Caco-2 (cell line): ENCODE measurements at regions not wholly inside any gene's neighbourhood (a gene's known extent, or its start where the extent isn't known, plus 50 kb on each side); places are given as distances from the start of the nearest gene placed in this dataset.

Experiments used
- BruUV-seq: library from RNA; stranded (reverse); fragments of 400-500 nt; replicated peaks from 2 replicates; lab custom pipeline; 2021; lab: Mats Ljungman, UMichigan
- CTCF ChIA-PET: fragments of 300-600 bp; sonication (Branson Sonifier 250); formaldehyde crosslinking; loops from one replicate; lab custom pipeline; 2022; ENCODE audit warnings: antibody characterized with exemption; lab: Charles Lee
- POLR2A ChIA-PET: fragments of 300-600 bp; sonication (Branson Sonifier 250); formaldehyde crosslinking; loops from one replicate; lab custom pipeline; 2022; ENCODE audit warnings: antibody characterized with exemption; lab: Charles Lee
- DNase-seq, 2 experiments: peaks; one replicate each; pipeline versions ENCODE4 v3.0.0 to v3.0.0-alpha.2; 2020 to 2022
- H3K27me3 ChIP-seq: replicated peaks from 2 replicates; pipeline ENCODE4 v1.6.0; 2011; ENCODE audit warnings: low read length; ENCODE audit not compliant: control insufficient read depth, insufficient read depth
- H3K36me3 ChIP-seq: 2 replicates; pipeline ENCODE4 v1.5.1; 2011; ENCODE audit warnings: low read length; ENCODE audit not compliant: control insufficient read depth, insufficient read depth
- H3K4me1 ChIP-seq: fragments of 250-450 bp; sonication (Bioruptor Pico); 2 replicates; pipeline ENCODE4 v1.5.1; 2020; ENCODE audit warnings: mild to moderate bottlenecking
- H3K4me3 ChIP-seq: 2 replicates; pipeline ENCODE4 v1.5.1; 2011; ENCODE audit warnings: low read depth, mild to moderate bottlenecking, control low read depth, low read length
- H3K9me3 ChIP-seq: fragments of 250-450 bp; sonication (Bioruptor Pico); 2 replicates; pipeline ENCODE4 v1.5.1; 2020; ENCODE audit warnings: mild to moderate bottlenecking, moderate library complexity
- H3K27ac Mint-ChIP-seq: one replicate; pipeline ENCODE4 v1.8.0; 2022; ENCODE audit warnings: mixed read lengths; ENCODE audit not compliant: unreplicated experiment
- H3K27me3 Mint-ChIP-seq: one replicate; pipeline ENCODE4 v1.8.0; 2022; ENCODE audit warnings: mixed read lengths; ENCODE audit not compliant: insufficient read depth, unreplicated experiment
- H3K36me3 Mint-ChIP-seq: one replicate; pipeline ENCODE4 v1.8.0; 2022; ENCODE audit warnings: mild to moderate bottlenecking, mixed read lengths; ENCODE audit not compliant: insufficient read depth, unreplicated experiment
- H3K4me1 Mint-ChIP-seq: one replicate; pipeline ENCODE4 v1.8.0; 2022; ENCODE audit warnings: low read depth, mixed read lengths; ENCODE audit not compliant: unreplicated experiment
- H3K4me3 Mint-ChIP-seq: one replicate; pipeline ENCODE4 v1.8.0; 2022; ENCODE audit warnings: mild to moderate bottlenecking, moderate library complexity, mixed read lengths; ENCODE audit not compliant: unreplicated experiment
- H3K9me3 Mint-ChIP-seq: one replicate; pipeline ENCODE4 v1.8.0; 2022; ENCODE audit warnings: mixed read lengths; ENCODE audit not compliant: unreplicated experiment
- CTCF ChIP-seq, 2 experiments: fragments of 200-600 bp in 1 of 2; IDR thresholded peaks; 1 replicate in 1 of 2; 2 replicates in 1 of 2; pipeline versions ENCODE4 v1.5.1 to v1.8.0; 2011 to 2022; ENCODE audit warnings: antibody characterized with exemption in 1 of 2, control low read depth in 1 of 2, inconsistent platforms in 1 of 2, low read depth in 1 of 2, low read length in 1 of 2, mild to moderate bottlenecking in 1 of 2, moderate library complexity in 1 of 2; ENCODE audit not compliant: insufficient read depth in 1 of 2, severe bottlenecking in 1 of 2, unreplicated experiment in 1 of 2
- intact Hi-C: fragments of 100-400 bp; cut with micrococcal nuclease; formaldehyde crosslinking; loops from one replicate; pipeline ENCODE4 v1.10.0; 2022; ENCODE audit not compliant: unreplicated experiment

- intact Hi-C loops = no loop called here
- no peaks in the 10 kb centered on the region for H3K9me3 Mint-ChIP-seq
- POLR2A ChIA-PET = no interaction called here
- no TSS peak for BruUV-seq
- H3K27ac Mint-ChIP-seq = no peak overlapping the region
- Histone ChIP-seq H3K27me3 (no peaks in the 10 kb centered on the region), H3K9me3 (no peaks in the 10 kb centered on the region), H3K4me1 (no peaks in the 10 kb centered on the region), H3K4me3 (no peak overlapping the region), H3K36me3 (no peaks in the 10 kb centered on the region)
- H3K27me3 Mint-ChIP-seq = peaks cover 13% of the 10 kb centered on the region
- TF ChIP-seq CTCF (IDR thresholded peaks at IDR 0.05; ENCODE audit: insufficient read depth in 1 of 2, low read depth in 1 of 2, low read length in 1 of 2, severe bottlenecking in 1 of 2, unreplicated experiment in 1 of 2) = no peak
- CTCF ChIA-PET = interaction anchor here (1.2 kb wide), 1 partner anchor 13 kb away, joined by 3 read pairs; no protein-coding TSS in a partner anchor
- DNase-seq = no peak
- H3K4me1 Mint-ChIP-seq = no peaks in the 10 kb centered on the region
- no peak overlapping the region for H3K4me3 Mint-ChIP-seq
- no peaks in the 10 kb centered on the region for H3K36me3 Mint-ChIP-seq
Measured at GRCh38 chr2:84327645-84328249, 131.3 kb downstream of the SUCLG1 start.

DNA sequence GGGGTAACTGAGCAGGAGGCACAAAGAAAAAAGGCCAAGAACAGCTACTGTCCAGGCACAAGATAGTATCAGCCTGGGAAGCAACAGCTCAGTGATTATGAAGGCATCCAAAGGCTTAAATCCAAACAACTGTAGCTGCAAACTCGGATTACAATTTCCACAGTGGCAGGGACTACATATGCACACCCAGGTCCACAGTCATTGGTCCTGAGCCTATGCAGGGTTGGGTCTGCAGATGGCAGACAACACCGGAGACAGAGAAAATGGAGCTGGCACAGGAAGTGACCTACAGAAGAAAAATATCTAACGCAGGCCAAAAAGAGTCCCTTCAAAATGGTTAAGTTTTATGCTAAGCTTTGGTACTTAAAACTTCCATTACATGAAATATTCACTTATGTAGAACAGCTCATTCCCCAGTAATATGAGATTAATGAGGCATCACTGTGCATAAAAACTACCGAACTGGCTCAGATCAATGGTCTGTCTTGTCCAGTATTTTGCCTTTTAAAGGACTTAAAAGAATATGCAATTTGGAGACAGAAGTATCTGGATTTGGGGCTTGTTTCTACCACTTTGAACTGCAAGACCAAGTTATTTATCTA lies 132.1 kb downstream of the SUCLG1 start:
- ChIA-PET CTCF (interaction anchor here (1.2 kb wide), 1 partner anchor 12 kb away, joined by 3 read pairs; no protein-coding TSS in a partner anchor), POLR2A (no interaction called here)
- no peak overlapping the region for H3K4me3 ChIP-seq
- TF ChIP-seq CTCF (IDR thresholded peaks at IDR 0.05; ENCODE audit: insufficient read depth in 1 of 2, low read depth in 1 of 2, low read length in 1 of 2, severe bottlenecking in 1 of 2, unreplicated experiment in 1 of 2) = no peak
- H3K4me3 Mint-ChIP-seq = no peak overlapping the region
- H3K27me3 ChIP-seq = no peaks in the 10 kb centered on the region
- no peaks in the 10 kb centered on the region for H3K36me3 ChIP-seq
- no peaks in the 10 kb centered on the region for H3K9me3 Mint-ChIP-seq
- peaks cover 10% of the 10 kb centered on the region for H3K27me3 Mint-ChIP-seq
- H3K9me3 ChIP-seq = no peaks in the 10 kb centered on the region
- H3K36me3 Mint-ChIP-seq = no peaks in the 10 kb centered on the region
- H3K4me1 ChIP-seq = no peaks in the 10 kb centered on the region
- DNase-seq = no peak
- no peaks in the 10 kb centered on the region for H3K4me1 Mint-ChIP-seq
- intact Hi-C loops = no loop called here
- BruUV-seq = no TSS peak
- no peak overlapping the region for H3K27ac Mint-ChIP-seq

DNA sequence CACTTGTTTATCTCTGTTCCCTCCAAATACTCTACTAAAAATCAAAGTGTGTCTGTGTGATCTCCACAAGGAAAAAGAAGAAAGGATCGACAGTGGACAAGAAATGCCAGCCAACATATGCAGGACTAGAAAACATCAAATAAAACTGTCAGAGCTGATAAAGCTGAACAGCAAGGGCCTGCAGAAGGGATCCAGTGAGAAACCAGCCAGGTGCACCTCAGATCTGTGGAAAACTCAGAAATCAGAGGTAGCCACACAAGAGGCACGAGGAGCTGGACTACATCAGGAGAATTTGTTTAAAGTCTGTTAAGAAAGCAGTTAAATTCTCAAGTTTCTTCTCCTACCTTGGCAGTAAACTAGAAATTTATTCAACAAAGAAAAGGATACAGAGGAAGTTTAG lies 135.2 kb downstream of the SUCLG1 start:
- H3K4me1 Mint-ChIP-seq = no peaks in the 10 kb centered on the region
- Histone ChIP-seq H3K9me3 (no peaks in the 10 kb centered on the region), H3K36me3 (no peaks in the 10 kb centered on the region), H3K4me1 (no peaks in the 10 kb centered on the region), H3K4me3 (no peak overlapping the region), H3K27me3 (no peaks in the 10 kb centered on the region)
- no peak overlapping the region for H3K4me3 Mint-ChIP-seq
- peaks cover 7% of the 10 kb centered on the region for H3K27me3 Mint-ChIP-seq
- intact Hi-C loops = no loop called here
- no peak overlapping the region for H3K27ac Mint-ChIP-seq
- no peaks in the 10 kb centered on the region for H3K9me3 Mint-ChIP-seq
- TF ChIP-seq CTCF (IDR thresholded peaks at IDR 0.05; ENCODE audit: insufficient read depth in 1 of 2, low read depth in 1 of 2, low read length in 1 of 2, severe bottlenecking in 1 of 2, unreplicated experiment in 1 of 2) = no peak
- no peaks in the 10 kb centered on the region for H3K36me3 Mint-ChIP-seq
- ChIA-PET CTCF (interaction anchor here (0.8 kb wide), 1 partner anchor 9 kb away, joined by 4 read pairs; no protein-coding TSS in a partner anchor), POLR2A (no interaction called here)
- no TSS peak for BruUV-seq
- DNase-seq = no peak
